ENCODE measurements at regions not wholly inside any gene's neighbourhood (a gene's known extent, or its start where the extent isn't known, plus 50 kb on each side); places are given as distances from the start of the nearest gene placed in this dataset.

DNA sequence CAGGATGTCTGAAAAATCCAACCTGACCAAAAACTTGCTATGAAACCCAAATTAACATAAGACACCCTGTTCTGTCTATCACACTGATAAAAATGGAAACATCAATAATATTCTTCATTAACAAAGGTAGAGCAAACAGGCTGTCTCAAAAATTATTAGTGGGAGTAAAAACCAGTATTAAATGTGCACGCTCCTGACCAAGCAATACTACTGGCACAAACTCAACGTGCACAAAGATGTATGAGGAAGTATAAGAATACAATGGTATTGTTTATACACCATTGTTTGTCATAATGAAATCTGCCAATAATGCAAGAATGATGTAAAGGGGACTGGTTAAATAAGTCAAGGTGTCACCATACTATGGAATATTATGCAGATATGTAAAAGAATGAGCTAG lies 288.5 kb downstream of the MN1 start:
- TF ChIP-seq, protein P1, sequence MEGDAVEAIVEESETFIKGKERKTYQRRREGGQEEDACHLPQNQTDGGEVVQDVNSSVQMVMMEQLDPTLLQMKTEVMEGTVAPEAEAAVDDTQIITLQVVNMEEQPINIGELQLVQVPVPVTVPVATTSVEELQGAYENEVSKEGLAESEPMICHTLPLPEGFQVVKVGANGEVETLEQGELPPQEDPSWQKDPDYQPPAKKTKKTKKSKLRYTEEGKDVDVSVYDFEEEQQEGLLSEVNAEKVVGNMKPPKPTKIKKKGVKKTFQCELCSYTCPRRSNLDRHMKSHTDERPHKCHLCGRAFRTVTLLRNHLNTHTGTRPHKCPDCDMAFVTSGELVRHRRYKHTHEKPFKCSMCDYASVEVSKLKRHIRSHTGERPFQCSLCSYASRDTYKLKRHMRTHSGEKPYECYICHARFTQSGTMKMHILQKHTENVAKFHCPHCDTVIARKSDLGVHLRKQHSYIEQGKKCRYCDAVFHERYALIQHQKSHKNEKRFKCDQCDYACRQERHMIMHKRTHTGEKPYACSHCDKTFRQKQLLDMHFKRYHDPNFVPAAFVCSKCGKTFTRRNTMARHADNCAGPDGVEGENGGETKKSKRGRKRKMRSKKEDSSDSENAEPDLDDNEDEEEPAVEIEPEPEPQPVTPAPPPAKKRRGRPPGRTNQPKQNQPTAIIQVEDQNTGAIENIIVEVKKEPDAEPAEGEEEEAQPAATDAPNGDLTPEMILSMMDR (IDR thresholded peaks at IDR 0.05): no peak
- TF ChIP-seq POLR2A (IDR thresholded peaks at IDR 0.05) (no peak), POLR2AphosphoS5 (IDR thresholded peaks at IDR 0.05) (no peak)

All from stomach (tissue), 4 donors.